ENCODE measurements at regions not wholly inside any gene's neighbourhood (a gene's known extent, or its start where the extent isn't known, plus 50 kb on each side); places are given as distances from the start of the nearest gene placed in this dataset.
"Not testable (repeated sequence)": the region's sequence is repeated elsewhere in the genome, so short reads cannot be mapped to it uniquely, and the experiment has no call there.

GRCh38 chr14:83706231-83706954 lies 1823.6 kb upstream of the FLRT2 start:
- peak; percentile 6 for DNase-seq (ENCODE audit: low spot score)

GRCh38 chr14:83707056-83707455 lies 1822.9 kb upstream of the FLRT2 start:
- no peak for DNase-seq (ENCODE audit: low spot score)

GRCh38 chr14:83709116-83709515 lies 1820.8 kb upstream of the FLRT2 start:
- no peak for DNase-seq (ENCODE audit: low spot score)

- no peak for DNase-seq (ENCODE audit: low spot score)
Measured at GRCh38 chr14:83711046-83711445, 1818.9 kb upstream of the FLRT2 start.

GRCh38 chr14:83712418-83713129 lies 1817.4 kb upstream of the FLRT2 start:
- DNase-seq (ENCODE audit: low spot score), result no peak

- no peak for DNase-seq (ENCODE audit: low spot score)
Measured at GRCh38 chr14:83713732-83714131, 1816.2 kb upstream of the FLRT2 start.

GRCh38 chr14:83714151-83714550 lies 1815.8 kb upstream of the FLRT2 start:
- no peak for DNase-seq (ENCODE audit: low spot score)

GRCh38 chr14:83719435-83719834 lies 1810.5 kb upstream of the FLRT2 start:
- not testable (repeated sequence) for DNase-seq (ENCODE audit: low spot score)

- no peak for DNase-seq (ENCODE audit: low spot score)
Measured at GRCh38 chr14:83733670-83734069, 1796.3 kb upstream of the FLRT2 start.

- DNase-seq (ENCODE audit: low spot score), result no peak
Measured at GRCh38 chr14:83734431-83734830, 1795.5 kb upstream of the FLRT2 start.

GRCh38 chr14:83741269-83741668 lies 1788.7 kb upstream of the FLRT2 start:
- no peak for DNase-seq (ENCODE audit: low spot score)

GRCh38 chr14:83744224-83744623 lies 1785.7 kb upstream of the FLRT2 start:
- DNase-seq (ENCODE audit: low spot score), result no peak

- no peak for DNase-seq (ENCODE audit: low spot score)
Measured at GRCh38 chr14:83744891-83745290, 1785.1 kb upstream of the FLRT2 start.

- no peak for DNase-seq (ENCODE audit: low spot score)
Measured at GRCh38 chr14:83746336-83746735, 1783.6 kb upstream of the FLRT2 start.

GRCh38 chr14:83757916-83758315 lies 1772.0 kb upstream of the FLRT2 start:
- no peak for DNase-seq (ENCODE audit: low spot score)

GRCh38 chr14:83764656-83765599 lies 1765.0 kb upstream of the FLRT2 start:
- no peak for DNase-seq (ENCODE audit: low spot score)

- DNase-seq (ENCODE audit: low spot score), result no peak
Measured at GRCh38 chr14:83777516-83777915, 1752.4 kb upstream of the FLRT2 start.

GRCh38 chr14:83779266-83779665 lies 1750.7 kb upstream of the FLRT2 start:
- DNase-seq (ENCODE audit: low spot score), result no peak

- DNase-seq (ENCODE audit: low spot score), result no peak
Measured at GRCh38 chr14:83780321-83780720, 1749.6 kb upstream of the FLRT2 start.

- DNase-seq (ENCODE audit: low spot score), result no peak
Measured at GRCh38 chr14:83798421-83798820, 1731.5 kb upstream of the FLRT2 start.

- no peak for DNase-seq (ENCODE audit: low spot score)
Measured at GRCh38 chr14:83799233-83799632, 1730.7 kb upstream of the FLRT2 start.

GRCh38 chr14:83814896-83815295 lies 1715.0 kb upstream of the FLRT2 start:
- DNase-seq (ENCODE audit: low spot score), result no peak

GRCh38 chr14:83816761-83817160 lies 1713.2 kb upstream of the FLRT2 start:
- no peak for DNase-seq (ENCODE audit: low spot score)
